ENCODE measurements at regions not wholly inside any gene's neighbourhood (a gene's known extent, or its start where the extent isn't known, plus 50 kb on each side); places are given as distances from the start of the nearest gene placed in this dataset.
"Not testable (repeated sequence)": the region's sequence is repeated elsewhere in the genome, so short reads cannot be mapped to it uniquely, and the experiment has no call there.

GRCh38 chr1:37166005-37166404, 131.7 kb upstream of the GRIK3 start:
- DNase-seq, result no peak

DNA sequence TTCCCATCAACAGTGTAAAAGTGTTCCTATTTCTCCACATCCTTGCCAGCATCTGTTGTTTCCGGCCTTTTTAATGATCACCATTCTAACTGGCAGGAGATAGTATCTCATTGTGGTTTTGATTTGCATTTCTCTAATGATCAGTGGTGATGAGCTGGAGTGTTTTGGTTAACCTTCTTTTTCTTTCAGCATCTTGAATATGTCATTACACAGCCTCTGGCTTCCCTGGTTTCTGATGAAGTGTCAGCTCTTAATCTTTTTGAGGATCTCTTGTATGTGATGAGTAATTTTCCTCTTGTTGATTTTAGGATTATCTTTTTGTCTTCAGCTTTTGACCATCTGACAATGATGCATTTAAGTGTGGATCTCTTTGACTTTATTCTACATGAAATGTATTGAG, 133.2 kb upstream of the GRIK3 start:
- no peak for DNase-seq

DNA sequence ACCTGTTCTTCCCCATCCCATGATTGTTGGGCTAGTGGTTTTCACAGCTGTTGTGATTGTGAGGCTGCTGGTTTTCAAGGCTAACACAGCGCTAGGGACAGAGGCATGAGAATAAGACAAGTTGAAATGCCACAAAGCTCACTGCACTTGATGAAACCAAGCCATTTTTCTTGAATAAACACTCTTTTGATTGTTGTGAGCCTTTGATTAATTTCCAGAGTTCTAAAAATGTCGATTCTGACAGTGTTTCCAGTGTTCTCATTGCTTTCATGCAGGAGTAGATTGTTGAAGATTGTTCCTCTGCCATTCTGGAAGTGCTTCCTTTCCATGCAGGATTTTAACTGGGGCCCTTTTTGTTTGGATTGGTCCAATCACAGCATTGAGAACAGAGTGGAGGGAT, 134.9 kb upstream of the GRIK3 start:
- DNase-seq, result no peak

DNA sequence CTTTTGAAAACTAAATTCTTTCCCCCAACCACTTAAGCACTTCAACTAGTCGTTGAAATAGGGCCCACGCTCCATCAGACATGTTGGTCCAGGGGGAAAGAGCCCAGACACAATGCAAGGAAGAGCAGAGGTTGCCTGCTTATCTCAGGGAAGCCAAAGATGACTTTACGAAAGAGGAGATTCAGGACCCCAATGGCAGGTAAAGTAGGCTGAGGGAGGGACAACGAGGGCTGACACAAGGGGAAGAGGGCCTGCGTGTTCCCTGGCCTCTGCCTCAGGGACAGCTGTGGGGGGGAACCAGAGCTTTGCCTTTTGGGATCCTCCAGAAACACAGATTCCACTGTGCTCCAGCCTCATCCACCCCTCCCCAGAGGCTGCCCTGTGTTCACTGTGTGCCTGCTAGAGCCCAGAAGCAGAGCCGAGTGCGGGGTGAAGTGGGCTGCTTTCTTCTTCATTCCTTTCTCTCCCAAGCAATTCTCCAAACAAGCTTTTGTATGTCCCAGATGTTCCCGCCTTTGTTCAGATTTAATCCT, 135.5 kb upstream of the GRIK3 start:
- DNase-seq, result no peak

GRCh38 chr1:37171691-37172090, 137.4 kb upstream of the GRIK3 start:
- DNase-seq, result no peak

- DNase-seq, result no peak
Observed at GRCh38 chr1:37174341-37174740, 140.0 kb upstream of the GRIK3 start.

DNA sequence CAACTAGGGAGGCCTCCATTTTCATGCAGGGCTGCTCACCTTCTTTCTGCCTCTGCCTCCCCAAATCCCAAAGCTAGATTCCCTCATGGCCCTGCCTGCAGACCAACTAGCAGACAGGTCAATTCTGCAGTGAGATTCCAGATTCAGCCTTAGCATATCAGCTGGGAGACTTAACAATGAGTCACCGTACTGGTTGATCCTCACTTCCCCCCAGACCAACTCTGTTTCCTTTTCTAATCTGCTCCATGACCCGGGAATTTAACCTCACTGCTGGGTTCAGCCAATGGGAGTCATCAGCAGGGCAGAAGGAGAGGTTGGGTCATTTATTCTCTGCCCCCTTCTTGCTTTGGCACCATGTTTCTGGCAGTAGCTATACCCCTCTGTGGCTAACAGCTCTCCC, 140.6 kb upstream of the GRIK3 start:
- DNase-seq, result no peak

DNA sequence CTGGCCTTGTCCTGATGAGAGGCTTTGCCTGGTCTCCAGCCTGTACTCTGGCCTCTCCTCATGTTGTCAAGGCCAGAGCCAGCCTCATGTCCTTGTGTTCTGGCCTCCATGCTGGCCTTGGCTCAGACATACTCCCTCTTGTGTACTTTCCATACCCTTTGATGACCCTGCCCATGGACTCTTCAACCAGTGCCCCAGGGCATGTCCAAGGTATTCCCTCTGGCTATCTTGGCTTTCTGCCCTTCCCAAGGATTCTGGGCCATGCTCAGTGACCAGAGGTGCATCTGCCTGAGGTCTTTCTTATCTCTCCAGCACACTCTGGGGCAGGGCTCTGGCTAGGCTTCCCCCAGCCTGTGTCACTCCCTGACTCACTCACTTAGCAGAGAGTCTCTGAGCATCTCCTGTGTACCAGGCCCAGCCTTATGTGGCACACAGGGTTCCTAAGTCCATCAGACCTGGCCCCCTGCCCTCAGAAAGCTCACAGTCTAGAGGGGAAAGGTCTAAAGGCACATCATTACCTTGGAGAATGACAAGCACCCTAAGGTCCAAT, 141.4 kb upstream of the GRIK3 start:
- DNase-seq, result no peak

- no peak for DNase-seq
Observed at GRCh38 chr1:37176269-37176668, 142.0 kb upstream of the GRIK3 start.

- peak; percentile 2 to 5 for DNase-seq
Observed at GRCh38 chr1:37177230-37177864, 143.0 kb upstream of the GRIK3 start.

DNA sequence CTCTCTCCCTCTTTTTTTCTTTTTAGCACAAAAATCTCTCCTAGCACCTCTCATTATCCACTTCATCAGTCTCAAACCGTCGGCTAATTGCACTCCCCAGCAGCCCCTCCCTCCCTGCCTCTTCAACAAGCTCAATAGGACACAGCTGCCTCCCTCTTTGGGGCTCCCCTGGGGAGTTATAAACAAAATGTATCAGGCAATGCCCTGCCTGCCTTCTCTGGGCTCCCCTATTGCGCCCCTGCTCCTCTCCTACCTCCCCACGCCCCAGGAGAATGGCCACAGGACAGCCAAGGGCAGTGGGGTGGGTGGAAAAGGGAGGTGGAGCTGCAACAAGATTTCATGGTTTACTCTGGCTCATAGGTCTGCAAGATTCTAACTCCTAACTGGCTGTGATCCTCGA, 147.1 kb upstream of the GRIK3 start:
- DNase-seq, result no peak

DNA sequence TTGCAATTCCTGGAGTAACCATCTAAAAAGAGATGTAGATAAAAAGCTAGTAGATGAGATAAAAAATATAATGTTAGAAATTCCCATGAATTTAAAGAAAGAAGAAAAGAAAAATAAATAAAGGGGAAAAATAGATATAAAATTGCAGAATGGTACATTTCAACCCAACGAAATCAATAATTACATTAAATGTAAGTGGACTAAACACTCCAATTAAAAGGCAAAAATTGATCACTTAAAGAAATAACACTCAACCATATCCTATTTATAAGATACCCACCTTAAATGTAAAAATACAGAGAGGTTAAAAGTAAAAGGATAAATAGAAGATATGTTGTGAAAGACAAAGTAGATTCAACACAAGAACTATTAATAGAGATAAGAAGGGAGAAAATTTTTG, 150.5 kb upstream of the GRIK3 start:
- DNase-seq, result no peak

GRCh38 chr1:37186246-37186756, 152.0 kb upstream of the GRIK3 start:
- no peak for DNase-seq

DNA sequence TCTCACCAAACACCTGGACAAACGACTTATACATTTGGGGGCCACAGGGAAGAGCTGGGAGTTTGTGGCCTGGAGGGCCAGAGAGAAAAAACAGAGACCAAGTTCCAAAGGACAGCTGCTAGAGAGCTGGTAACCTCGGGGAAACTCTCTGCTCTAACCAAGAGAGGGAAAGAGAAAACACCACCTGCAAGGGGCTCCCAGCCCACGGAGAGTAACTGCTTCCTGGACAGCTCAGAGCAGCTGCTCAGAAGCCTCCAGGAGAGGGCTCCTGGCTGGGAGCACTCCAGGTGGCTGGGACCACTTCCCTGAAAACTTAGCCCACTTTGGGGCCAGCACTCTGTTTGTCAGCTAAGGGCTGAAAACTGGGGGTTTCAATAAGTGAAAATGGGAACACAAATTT, 154.8 kb upstream of the GRIK3 start:
- DNase-seq, result no peak

DNA sequence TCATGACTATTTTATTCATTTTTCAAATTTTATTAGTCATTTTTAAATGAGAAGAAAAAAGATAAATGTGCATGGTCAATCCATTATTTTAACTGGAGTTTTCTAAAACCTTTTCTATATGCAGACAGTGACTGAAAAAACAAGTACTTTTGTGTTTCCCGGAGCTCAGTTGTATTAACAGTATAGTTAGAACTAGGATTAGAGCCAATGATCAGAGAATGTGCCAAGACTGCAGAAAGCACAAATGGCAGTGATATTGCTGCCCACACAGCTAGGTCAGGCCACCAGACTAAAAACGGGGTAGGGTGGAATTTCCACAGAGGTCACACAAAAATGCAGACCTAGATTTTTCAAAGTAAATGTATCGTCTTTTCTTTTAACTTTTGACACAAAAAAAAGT, 163.1 kb upstream of the GRIK3 start:
- no peak for DNase-seq

DNA sequence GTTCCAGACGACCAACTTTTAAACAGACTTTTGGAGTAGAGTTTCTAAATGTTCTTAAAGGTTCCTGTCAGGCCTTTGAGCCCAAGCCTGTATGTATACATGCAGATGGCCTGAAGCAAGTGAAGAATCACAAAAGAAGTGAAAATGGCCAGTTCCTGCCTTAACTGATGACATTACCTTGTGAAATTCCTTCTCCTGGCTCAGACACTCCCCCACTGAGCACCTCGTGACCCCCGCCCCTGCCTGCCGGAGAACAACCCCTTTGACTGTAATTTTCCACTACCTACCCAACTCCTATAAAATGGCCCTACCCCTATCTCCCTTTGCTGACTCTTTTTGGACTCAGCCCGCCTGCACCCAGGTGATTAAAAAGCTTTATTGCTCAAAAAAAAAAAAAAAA, 180.0 kb upstream of the GRIK3 start:
- DNase-seq, result not testable (repeated sequence)

- DNase-seq, result no peak
Observed at GRCh38 chr1:37233606-37234005, 199.3 kb upstream of the GRIK3 start.

- no peak for DNase-seq
Observed at GRCh38 chr1:37234941-37235418, 200.7 kb upstream of the GRIK3 start.

DNA sequence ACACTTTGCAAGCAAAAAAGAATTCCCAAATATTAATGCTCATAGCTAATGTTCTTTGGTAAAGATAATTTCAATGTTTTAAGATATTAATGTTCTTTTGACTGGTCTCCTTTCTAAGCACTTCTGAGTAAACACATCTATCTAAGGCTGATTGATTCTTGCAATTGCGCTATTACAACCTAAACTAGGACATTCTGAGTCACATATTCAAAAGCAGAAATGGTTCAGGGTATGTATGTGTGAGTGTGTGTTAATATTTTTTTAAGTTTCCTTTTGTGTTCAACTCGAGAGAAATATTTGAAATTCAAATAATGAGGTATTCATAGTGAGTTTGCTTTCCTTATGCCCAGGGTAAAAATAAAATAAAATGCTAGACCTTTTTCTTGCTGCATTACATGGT, 203.6 kb upstream of the GRIK3 start:
- no peak for DNase-seq

DNA sequence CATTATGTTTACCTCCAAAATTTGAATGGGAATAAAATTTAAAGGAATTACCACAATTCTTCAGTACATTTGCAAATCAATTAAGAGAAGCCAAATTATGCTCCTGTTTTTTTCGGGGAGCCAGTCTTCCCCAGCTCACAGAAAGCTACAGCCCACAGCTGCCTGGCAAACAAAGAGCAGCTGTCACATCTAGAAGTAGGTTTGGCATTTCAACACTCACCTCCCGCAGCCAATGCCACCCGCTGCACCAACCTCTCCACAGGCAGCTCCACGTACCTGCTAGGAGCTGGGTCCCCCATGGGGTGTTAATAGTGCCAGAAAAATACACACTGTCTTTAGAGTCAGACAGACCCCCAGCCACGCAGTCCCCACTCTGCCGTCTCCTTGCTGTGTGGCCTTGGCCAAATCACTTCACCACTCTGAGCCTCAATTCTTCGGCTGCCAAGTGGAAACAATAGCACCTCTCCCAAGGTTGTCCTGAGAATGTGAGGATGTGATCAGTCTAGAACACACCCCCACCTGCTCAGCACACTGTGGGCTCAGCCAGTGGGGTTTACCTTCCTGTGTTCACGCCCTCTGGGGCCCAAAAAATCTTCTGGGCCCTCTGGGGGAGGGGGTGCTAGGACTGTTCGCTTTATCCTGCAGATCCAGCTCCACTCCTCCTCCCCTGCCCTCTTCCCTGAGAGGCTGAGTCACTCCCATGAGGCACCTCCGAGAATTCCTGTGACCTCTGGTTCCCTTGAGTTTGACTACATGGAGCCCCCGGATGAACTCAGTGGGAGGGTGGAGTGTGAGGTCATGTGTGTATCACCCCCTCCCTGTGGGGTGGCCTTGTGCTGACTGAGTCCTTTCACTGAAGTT, 204.3 kb upstream of the GRIK3 start:
- DNase-seq, result no peak

DNA sequence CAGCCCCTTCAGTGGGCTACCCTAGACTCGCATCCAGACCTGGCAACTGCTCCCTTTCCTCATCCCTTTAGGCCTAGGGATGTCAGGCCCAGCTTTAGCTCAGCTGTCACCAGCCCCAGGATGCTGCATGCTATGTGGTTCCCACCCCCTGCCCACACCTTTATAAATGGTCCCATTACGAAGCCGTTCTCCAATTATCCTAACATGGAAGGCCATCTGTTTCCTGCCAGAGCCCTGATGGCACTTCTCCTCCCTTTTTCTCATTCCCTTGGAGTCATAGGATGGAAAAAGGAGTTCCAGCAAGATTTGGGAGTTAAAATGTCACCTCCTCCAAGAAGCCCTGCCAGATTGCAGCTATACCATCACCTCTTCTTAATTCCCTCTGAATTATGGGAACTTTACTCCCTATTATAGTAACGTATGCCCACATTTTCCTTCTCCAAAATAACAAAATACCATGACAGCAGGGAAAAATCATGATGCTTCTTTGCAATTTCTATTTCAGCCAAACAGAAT, 205.0 kb upstream of the GRIK3 start:
- DNase-seq, result no peak

DNA sequence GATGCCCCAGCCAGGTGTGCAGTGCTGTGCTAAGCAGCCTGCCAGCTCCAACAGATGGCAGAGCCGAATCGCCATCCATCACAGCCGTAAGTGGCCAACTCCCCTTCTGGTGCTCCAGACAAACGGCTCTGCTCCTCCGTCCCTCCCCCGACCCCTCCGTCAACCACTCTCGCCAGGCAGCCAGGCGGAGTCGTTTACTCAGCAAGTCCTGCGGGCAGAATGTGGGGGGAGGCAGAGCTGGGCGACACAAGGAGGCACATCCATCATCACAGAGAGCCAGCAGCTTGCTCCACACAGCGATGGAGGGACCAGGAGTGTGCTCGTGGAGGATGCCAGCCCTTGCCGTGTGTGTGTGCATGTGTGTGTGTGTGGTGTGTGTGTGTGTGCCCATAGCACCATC, 206.6 kb upstream of the GRIK3 start:
- no peak for DNase-seq

GRCh38 chr1:37242501-37242900, 208.2 kb upstream of the GRIK3 start:
- DNase-seq, result no peak

All from stimulated activated CD4-positive, alpha-beta T cell treated with anti-CD3 and anti-CD28 coated beads, Interleukin-2, amount 100 ng/mL, for 48 hours (primary cell).